GM13977 (cell line): ENCODE measurements at regions not wholly inside any gene's neighbourhood (a gene's known extent, or its start where the extent isn't known, plus 50 kb on each side); places are given as distances from the start of the nearest gene placed in this dataset.

ENCODE experiments used
- DNase-seq: peaks from one replicate; pipeline ENCODE4 v3.0.0; 2012; ENCODE audit warnings: low spot score
- CTCF ChIP-seq: IDR thresholded peaks from 2 replicates; pipeline ENCODE4 v1.5.1; 2012; ENCODE audit warnings: mild to moderate bottlenecking, control low read depth; ENCODE audit not compliant: insufficient read depth; ENCODE audit errors: extremely low read depth, missing control alignments
- in situ Hi-C: fragments of 300-500 bp; cut with MboI; formaldehyde crosslinking; loops from one replicate; pipeline ENCODE4 v1.12.0; 2022; ENCODE audit warnings: low sequenced_read_pairs, low pct_unique_long_range_greater_than_20kb, mixed read lengths, inconsistent platforms; ENCODE audit not compliant: unreplicated experiment

GRCh38 chr11:91407842-91408241, 816.8 kb upstream of the FAT3 start:
- DNase-seq = no peak
- in situ Hi-C loops = no loop called here
- no peak for TF ChIP-seq CTCF

DNA sequence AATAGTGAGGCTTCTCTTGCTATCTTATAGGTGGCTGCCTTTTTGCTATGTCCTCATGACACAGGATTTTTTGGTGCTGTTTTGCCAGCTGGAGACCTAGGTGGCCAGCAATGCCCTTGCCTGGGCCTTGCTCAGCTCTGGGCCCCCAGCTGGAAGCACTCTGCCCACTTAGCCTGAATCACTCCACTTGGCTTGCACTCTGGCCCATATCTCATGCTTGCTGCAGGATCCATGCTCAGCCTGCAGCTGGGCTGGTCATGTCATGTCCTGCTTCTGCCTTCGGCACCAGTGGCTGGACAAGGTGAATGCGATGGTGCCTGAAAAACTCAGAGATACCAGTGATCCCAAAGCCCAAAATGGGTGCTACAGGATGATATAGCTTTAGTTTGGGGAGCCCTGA, 818.6 kb upstream of the FAT3 start:
- DNase-seq = no peak
- in situ Hi-C loops = no loop called here
- TF ChIP-seq CTCF = no peak

DNA sequence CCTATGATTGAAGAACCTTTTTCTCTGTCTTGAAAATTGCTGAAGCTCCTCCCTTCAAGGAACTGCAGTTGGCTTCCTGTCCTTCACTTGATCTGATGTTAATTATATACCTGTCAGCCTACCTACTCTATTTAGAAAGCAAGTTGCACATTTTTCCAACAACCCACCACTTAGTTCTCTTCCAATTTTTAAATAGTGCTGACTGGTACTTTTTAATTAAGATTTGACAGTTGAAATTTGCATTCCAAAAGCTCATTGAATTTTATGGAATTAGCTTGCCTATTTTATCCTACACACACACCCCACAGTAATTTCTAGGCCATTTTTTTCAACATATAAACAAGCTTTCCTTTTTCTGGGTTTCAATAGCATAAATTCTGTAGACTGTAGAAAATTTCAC, 820.3 kb upstream of the FAT3 start:
- no peak for TF ChIP-seq CTCF
- no peak for DNase-seq
- in situ Hi-C loops = no loop called here

GRCh38 chr11:91397134-91397468, 827.5 kb upstream of the FAT3 start:
- DNase-seq = no peak
- in situ Hi-C loops = no loop called here
- no peak for TF ChIP-seq CTCF

- TF ChIP-seq CTCF = no peak
- in situ Hi-C loops = no loop called here
- DNase-seq = no peak
Measured at GRCh38 chr11:91396236-91397133, 828.1 kb upstream of the FAT3 start.

DNA sequence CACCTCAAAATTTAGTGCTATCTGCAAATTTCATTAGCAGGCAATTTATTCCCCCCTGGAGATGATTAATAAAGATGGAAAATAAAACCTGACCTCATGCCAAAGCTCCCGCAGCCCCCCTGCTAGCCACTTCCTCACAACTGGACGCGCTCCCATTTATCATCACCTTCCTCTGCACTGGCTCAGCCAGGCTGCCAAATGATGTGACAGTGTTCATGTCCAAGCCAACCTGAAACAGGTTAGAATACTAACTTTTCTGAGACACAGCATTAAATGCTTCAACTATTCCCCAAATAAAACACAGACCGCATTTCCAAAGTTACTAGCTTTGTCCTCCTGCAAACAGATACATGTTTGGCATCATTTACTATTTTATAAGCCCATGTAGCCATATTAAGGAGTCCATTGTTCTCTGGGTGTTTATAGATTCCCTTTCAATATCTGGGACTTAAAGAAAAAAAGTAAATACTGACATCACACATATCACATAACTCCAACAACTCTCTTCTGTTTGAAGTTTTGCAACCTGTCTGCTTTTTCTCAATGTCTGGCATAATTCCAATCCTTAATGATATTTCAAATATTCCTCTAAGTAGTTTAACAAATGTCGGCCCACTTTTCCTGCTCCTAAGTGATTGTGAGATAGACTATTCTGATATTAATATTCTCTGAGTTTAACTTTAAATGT, 829.7 kb upstream of the FAT3 start:
- no peak for TF ChIP-seq CTCF
- in situ Hi-C loops = no loop called here
- DNase-seq = no peak
